Neuronal stem cell (in vitro differentiated cells): ENCODE measurements at regions not wholly inside any gene's neighbourhood (a gene's known extent, or its start where the extent isn't known, plus 50 kb on each side); places are given as distances from the start of the nearest gene placed in this dataset.

Source experiments
- DNase-seq: peaks from one replicate; pipeline ENCODE4 v3.0.0-alpha.2; 2013; ENCODE audit warnings: low spot score
- H2AFZ ChIP-seq: one replicate; pipeline ENCODE4 v1.6.1; 2013; ENCODE audit warnings: mild to moderate bottlenecking, low read length, inconsistent platforms
- H2AK5ac ChIP-seq: 2 replicates; pipeline ENCODE4 v1.6.1; 2013; ENCODE audit warnings: low read depth, mild to moderate bottlenecking, inconsistent platforms, low read length, moderate library complexity, mixed read lengths
- H2BK120ac ChIP-seq: 2 replicates; pipeline ENCODE4 v1.6.1; 2013; ENCODE audit warnings: low read depth, mild to moderate bottlenecking, inconsistent platforms, low read length, moderate library complexity, mixed read lengths
- H2BK12ac ChIP-seq: one replicate; pipeline ENCODE4 v1.6.1; 2013; ENCODE audit warnings: low read length, inconsistent platforms
- H2BK15ac ChIP-seq: 2 replicates; pipeline ENCODE4 v1.6.1; 2013; ENCODE audit warnings: mild to moderate bottlenecking, low read length, inconsistent platforms, mixed read lengths
- H2BK5ac ChIP-seq: one replicate; pipeline ENCODE4 v1.6.1; 2013; ENCODE audit warnings: inconsistent platforms, mild to moderate bottlenecking, low read length, moderate library complexity
- H3K14ac ChIP-seq: one replicate; pipeline ENCODE4 v1.6.1; 2013; ENCODE audit warnings: low read length, inconsistent platforms
- H3K18ac ChIP-seq: 2 replicates; pipeline ENCODE4 v1.6.1; 2013; ENCODE audit warnings: low read length, inconsistent platforms
- H3K23ac ChIP-seq: 2 replicates; pipeline ENCODE4 v1.6.1; 2013; ENCODE audit warnings: low read depth, mild to moderate bottlenecking, mixed read lengths, low read length, inconsistent platforms; ENCODE audit not compliant: poor library complexity
- H3K27ac ChIP-seq: replicated peaks from 3 replicates; pipeline ENCODE4 v1.5.1; 2013; ENCODE audit warnings: low read length, inconsistent platforms
- H3K27me3 ChIP-seq, 3 experiments: 2 replicates each; pipeline ENCODE4 v1.6.1; 2013; ENCODE audit warnings: low read length in 3 of 3, mild to moderate bottlenecking in 2 of 3, inconsistent platforms in 1 of 3, low read depth in 1 of 3, mixed read lengths in 1 of 3, moderate library complexity in 1 of 3; ENCODE audit not compliant: control insufficient read depth in 3 of 3, insufficient read depth in 3 of 3
- H3K36me3 ChIP-seq, 2 donors: replicated peaks in 1 of 2; 2 replicates each; pipeline ENCODE4 v1.6.1; 2013; ENCODE audit warnings: low read length in 2 of 2; ENCODE audit not compliant: control insufficient read depth in 2 of 2, insufficient read depth in 2 of 2
- H3K4ac ChIP-seq: 2 replicates; pipeline ENCODE4 v1.6.1; 2013; ENCODE audit warnings: inconsistent platforms, mild to moderate bottlenecking, low read length, moderate library complexity
- H3K4me1 ChIP-seq, 2 donors: 1 replicate in 1 of 2; 2 replicates in 1 of 2; pipeline ENCODE4 v1.6.1; 2013; ENCODE audit warnings: low read length in 2 of 2, low read depth in 1 of 2; ENCODE audit not compliant: control insufficient read depth in 2 of 2, insufficient read depth in 1 of 2
- H3K4me2 ChIP-seq: one replicate; pipeline ENCODE4 v1.6.1; 2013; ENCODE audit warnings: mild to moderate bottlenecking, low read length, inconsistent platforms; ENCODE audit not compliant: insufficient read depth, poor library complexity, severe bottlenecking
- H3K4me3 ChIP-seq, 2 donors: 2 replicates each; pipeline ENCODE4 v1.5.1; 2013; ENCODE audit warnings: low read length in 2 of 2, mild to moderate bottlenecking in 2 of 2, inconsistent platforms in 1 of 2, moderate library complexity in 1 of 2
- H3K79me1 ChIP-seq: one replicate; pipeline ENCODE4 v1.6.1; 2013; ENCODE audit warnings: low read depth, mild to moderate bottlenecking, inconsistent platforms, low read length, moderate library complexity
- H3K9ac ChIP-seq: one replicate; pipeline ENCODE4 v1.6.1; 2013; ENCODE audit warnings: mild to moderate bottlenecking, low read depth, low read length, inconsistent platforms; ENCODE audit not compliant: poor library complexity
- H3K9me3 ChIP-seq, 2 donors: replicated peaks in 1 of 2; 2 replicates each; pipeline versions ENCODE3 to v1.6.1; 2013; ENCODE audit warnings: low read length in 2 of 2, mild to moderate bottlenecking in 2 of 2, inconsistent platforms in 1 of 2, low read depth in 1 of 2, mixed read lengths in 1 of 2, moderate library complexity in 1 of 2; ENCODE audit not compliant: control insufficient read depth in 2 of 2, insufficient read depth in 1 of 2
- H4K8ac ChIP-seq: one replicate; pipeline ENCODE4 v1.6.1; 2013; ENCODE audit warnings: low read depth, mild to moderate bottlenecking, inconsistent platforms, low read length, moderate library complexity
- H4K91ac ChIP-seq: one replicate; pipeline ENCODE4 v1.6.1; 2013; ENCODE audit warnings: low read length, low read depth, mild to moderate bottlenecking, inconsistent platforms; ENCODE audit not compliant: poor library complexity
- WGBS, 2 donors: extraction: QIAGEN DNeasy Blood & Tissue Kit; methylation state at CpG; one replicate each; pipeline ENCODE4 v1.1.7; 2013; ENCODE audit warnings: missing lambda C conversion rate in 2 of 2, mixed read lengths in 1 of 2; ENCODE audit not compliant: insufficient read length in 2 of 2, insufficient replicate concordance in 1 of 2; ENCODE audit errors: extremely low coverage in 2 of 2; 5-methylcytosine and 5-hydroxymethylcytosine counted together

- H2AK5ac ChIP-seq, result no peak overlapping the region
- no peak overlapping the region for H3K4ac ChIP-seq
- H3K23ac ChIP-seq, result no peak overlapping the region
- H3K9me3 ChIP-seq, result peaks cover 0 to 4% of the 10 kb centered on the region in 2 donors
- no peaks in the 10 kb centered on the region for H3K79me1 ChIP-seq
- H3K27ac ChIP-seq, result no peak overlapping the region
- no peaks in the 10 kb centered on the region for H3K36me3 ChIP-seq
- H2BK12ac ChIP-seq, result no peak overlapping the region
- no peak overlapping the region for H4K8ac ChIP-seq
- H3K14ac ChIP-seq, result no peak overlapping the region
- no peak for DNase-seq
- H2BK120ac ChIP-seq, result no peak overlapping the region
- H4K91ac ChIP-seq, result no peak overlapping the region
- peaks cover 2 to 8% of the 10 kb centered on the region in 2 donors for H3K4me1 ChIP-seq
- H3K4me2 ChIP-seq, result no peak overlapping the region
- no peak overlapping the region for H2BK5ac ChIP-seq
- H3K9ac ChIP-seq, result no peak overlapping the region
- H2BK15ac ChIP-seq, result no peak overlapping the region
- no CpG with 5 or more reads among the region's 2 CpGs for WGBS, 2 donors
- H3K18ac ChIP-seq, result no peak overlapping the region
- H3K27me3 ChIP-seq, result no peaks in the 10 kb centered on the region
- H2AFZ ChIP-seq, result no peak overlapping the region
- no peak overlapping the region for H3K4me3 ChIP-seq
Measured at GRCh38 chr1:96481409-96481808, 240.2 kb upstream of the PTBP2 start.

- H3K4me3 ChIP-seq, result no peak overlapping the region
- H3K4me2 ChIP-seq, result no peak overlapping the region
- H4K91ac ChIP-seq, result no peak overlapping the region
- H2AK5ac ChIP-seq, result no peak overlapping the region
- no peak overlapping the region for H4K8ac ChIP-seq
- peaks cover 6 to 13% of the 10 kb centered on the region in 2 donors for H3K4me1 ChIP-seq
- no peak overlapping the region for H3K23ac ChIP-seq
- H3K27ac ChIP-seq, result no peak overlapping the region
- no peak overlapping the region for H3K14ac ChIP-seq
- peaks cover 0 to 4% of the 10 kb centered on the region in 2 donors for H3K9me3 ChIP-seq
- peak; percentile 14 for DNase-seq
- no peak overlapping the region for H2BK15ac ChIP-seq
- H3K36me3 ChIP-seq, result no peaks in the 10 kb centered on the region
- H2BK12ac ChIP-seq, result no peak overlapping the region
- H3K79me1 ChIP-seq, result no peaks in the 10 kb centered on the region
- no peak overlapping the region for H3K18ac ChIP-seq
- peak overlapping the region; percentile 68 for H2AFZ ChIP-seq
- no peak overlapping the region for H2BK5ac ChIP-seq
- H3K9ac ChIP-seq, result no peak overlapping the region
- H3K4ac ChIP-seq, result no peak overlapping the region
- WGBS, 2 donors, result no CpG with 5 or more reads among the region's 4 CpGs
- no peaks in the 10 kb centered on the region for H3K27me3 ChIP-seq
- H2BK120ac ChIP-seq, result no peak overlapping the region
Measured at GRCh38 chr1:96482616-96483015, 239.0 kb upstream of the PTBP2 start.

DNA sequence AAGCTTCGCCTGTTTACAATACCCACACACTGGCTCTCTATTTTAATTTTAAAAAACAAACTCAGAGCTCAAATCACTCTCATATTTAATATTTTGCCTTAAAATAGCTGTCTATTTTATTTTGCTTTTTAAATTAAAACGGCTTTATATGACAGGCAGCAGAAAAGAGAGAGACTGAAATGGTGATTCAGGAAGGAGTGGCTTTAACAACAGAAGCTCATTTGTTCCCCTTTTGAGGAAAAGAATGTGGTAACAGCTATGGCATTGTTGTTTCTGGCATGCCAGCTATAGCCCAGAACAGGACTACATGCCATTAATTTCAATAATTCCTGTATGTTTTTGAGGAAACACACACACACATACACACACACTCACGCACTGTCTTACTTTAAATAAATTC is 234.2 kb upstream of the PTBP2 start:
- H4K91ac ChIP-seq, result no peak overlapping the region
- H3K18ac ChIP-seq, result no peak overlapping the region
- DNase-seq, result peak; percentile 14
- H3K79me1 ChIP-seq, result no peaks in the 10 kb centered on the region
- H3K36me3 ChIP-seq, result no peaks in the 10 kb centered on the region
- no peak overlapping the region for H3K4ac ChIP-seq
- H3K9ac ChIP-seq, result no peak overlapping the region
- WGBS, 2 donors, result no CpG with 5 or more reads among the region's 3 CpGs
- no peak overlapping the region for H3K23ac ChIP-seq
- H2BK120ac ChIP-seq, result no peak overlapping the region
- H3K4me3 ChIP-seq, result no peak overlapping the region
- H3K27ac ChIP-seq, result no peak overlapping the region
- H3K4me1 ChIP-seq, result peaks cover 10 to 15% of the 10 kb centered on the region in 2 donors
- no peak overlapping the region for H2BK12ac ChIP-seq
- no peak overlapping the region for H2AK5ac ChIP-seq
- H3K27me3 ChIP-seq, result no peaks in the 10 kb centered on the region
- no peak overlapping the region for H3K14ac ChIP-seq
- peaks cover 0 to 4% of the 10 kb centered on the region in 2 donors for H3K9me3 ChIP-seq
- H4K8ac ChIP-seq, result no peak overlapping the region
- no peak overlapping the region for H2BK5ac ChIP-seq
- peak overlapping the region; percentile 60 for H2AFZ ChIP-seq
- no peak overlapping the region for H3K4me2 ChIP-seq
- H2BK15ac ChIP-seq, result no peak overlapping the region

DNA sequence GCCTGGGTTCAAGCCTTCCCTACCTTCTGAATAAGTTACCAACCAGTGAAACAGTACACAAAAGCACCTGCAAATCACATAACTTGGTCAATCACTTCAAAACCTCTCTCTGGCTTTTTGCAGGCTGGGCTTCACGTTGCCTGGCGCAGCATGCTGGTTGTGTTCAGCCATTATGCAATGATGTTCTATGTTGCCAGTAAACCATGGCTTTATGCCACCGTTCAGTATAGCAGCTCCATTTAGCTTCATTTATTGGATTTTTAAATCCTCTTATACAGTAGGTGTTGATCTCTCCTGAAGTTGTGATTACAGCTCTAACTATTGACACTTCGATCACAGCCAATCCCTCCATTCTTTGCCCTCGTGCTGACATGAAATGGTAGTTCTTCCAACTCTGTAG is 233.6 kb upstream of the PTBP2 start:
- DNase-seq, result no peak
- no peak overlapping the region for H2BK120ac ChIP-seq
- peak overlapping the region; percentile 38 for H2AFZ ChIP-seq
- no peak overlapping the region for H2BK5ac ChIP-seq
- H3K4me3 ChIP-seq, result no peak overlapping the region
- H3K4me2 ChIP-seq, result no peak overlapping the region
- H2AK5ac ChIP-seq, result no peak overlapping the region
- no peak overlapping the region for H4K91ac ChIP-seq
- H3K36me3 ChIP-seq, result no peaks in the 10 kb centered on the region
- no peaks in the 10 kb centered on the region for H3K79me1 ChIP-seq
- H3K27ac ChIP-seq, result no peak overlapping the region
- H3K4me1 ChIP-seq, result peaks cover 11 to 14% of the 10 kb centered on the region in 2 donors
- no peak overlapping the region for H2BK12ac ChIP-seq
- H3K4ac ChIP-seq, result no peak overlapping the region
- peaks cover 0 to 4% of the 10 kb centered on the region in 2 donors for H3K9me3 ChIP-seq
- no peak overlapping the region for H2BK15ac ChIP-seq
- H3K9ac ChIP-seq, result no peak overlapping the region
- no peak overlapping the region for H3K14ac ChIP-seq
- no peak overlapping the region for H3K18ac ChIP-seq
- H3K23ac ChIP-seq, result no peak overlapping the region
- no CpG with 5 or more reads among the region's 5 CpGs for WGBS, 2 donors
- H3K27me3 ChIP-seq, result no peaks in the 10 kb centered on the region
- no peak overlapping the region for H4K8ac ChIP-seq
